NCI-H187 (cell line): ENCODE measurements at regions not wholly inside any gene's neighbourhood (a gene's known extent, or its start where the extent isn't known, plus 50 kb on each side); places are given as distances from the start of the nearest gene placed in this dataset.

ENCODE experiments used
- DNase-seq, 2 experiments: peaks; one replicate each; lab custom pipeline; 2025; lab: John Stamatoyannopoulos, UW

GRCh38 chr2:22737144-22737543 lies 647.8 kb upstream of the KLHL29 start:
- no peak for DNase-seq

GRCh38 chr2:22741216-22741615 lies 643.8 kb upstream of the KLHL29 start:
- DNase-seq: no peak

GRCh38 chr2:22748909-22749308 lies 636.1 kb upstream of the KLHL29 start:
- no peak for DNase-seq

- DNase-seq: no peak
Measured at GRCh38 chr2:22753476-22753875, 631.5 kb upstream of the KLHL29 start.

GRCh38 chr2:22756276-22757043 lies 628.5 kb upstream of the KLHL29 start:
- DNase-seq: no peak

GRCh38 chr2:22769497-22769896 lies 615.5 kb upstream of the KLHL29 start:
- DNase-seq: no peak

GRCh38 chr2:22784566-22784965 lies 600.4 kb upstream of the KLHL29 start:
- DNase-seq: no peak

GRCh38 chr2:22786817-22787216 lies 598.2 kb upstream of the KLHL29 start:
- DNase-seq: no peak

- DNase-seq: no peak
Measured at GRCh38 chr2:22787745-22788144, 597.2 kb upstream of the KLHL29 start.

GRCh38 chr2:22788749-22789327 lies 596.1 kb upstream of the KLHL29 start:
- no peak for DNase-seq

GRCh38 chr2:22795287-22795866 lies 589.6 kb upstream of the KLHL29 start:
- DNase-seq: no peak

GRCh38 chr2:22798386-22798785 lies 586.6 kb upstream of the KLHL29 start:
- DNase-seq: no peak

- DNase-seq: no peak
Measured at GRCh38 chr2:22800412-22800811, 584.6 kb upstream of the KLHL29 start.

GRCh38 chr2:22801071-22801470 lies 583.9 kb upstream of the KLHL29 start:
- no peak for DNase-seq

GRCh38 chr2:22801970-22802369 lies 583.0 kb upstream of the KLHL29 start:
- DNase-seq: no peak

GRCh38 chr2:22807872-22808271 lies 577.1 kb upstream of the KLHL29 start:
- DNase-seq: no peak

GRCh38 chr2:22810602-22811001 lies 574.4 kb upstream of the KLHL29 start:
- no peak for DNase-seq

GRCh38 chr2:22812065-22812680 lies 572.8 kb upstream of the KLHL29 start:
- DNase-seq: no peak

GRCh38 chr2:22817197-22817596 lies 567.8 kb upstream of the KLHL29 start:
- no peak for DNase-seq

GRCh38 chr2:22821458-22821857 lies 563.5 kb upstream of the KLHL29 start:
- no peak for DNase-seq

GRCh38 chr2:22822835-22823234 lies 562.1 kb upstream of the KLHL29 start:
- no peak for DNase-seq

- no peak for DNase-seq
Measured at GRCh38 chr2:22824618-22825017, 560.4 kb upstream of the KLHL29 start.

- DNase-seq: no peak
Measured at GRCh38 chr2:22826703-22827102, 558.3 kb upstream of the KLHL29 start.
